ENCODE measurements at regions not wholly inside any gene's neighbourhood (a gene's known extent, or its start where the extent isn't known, plus 50 kb on each side); places are given as distances from the start of the nearest gene placed in this dataset.

DNA sequence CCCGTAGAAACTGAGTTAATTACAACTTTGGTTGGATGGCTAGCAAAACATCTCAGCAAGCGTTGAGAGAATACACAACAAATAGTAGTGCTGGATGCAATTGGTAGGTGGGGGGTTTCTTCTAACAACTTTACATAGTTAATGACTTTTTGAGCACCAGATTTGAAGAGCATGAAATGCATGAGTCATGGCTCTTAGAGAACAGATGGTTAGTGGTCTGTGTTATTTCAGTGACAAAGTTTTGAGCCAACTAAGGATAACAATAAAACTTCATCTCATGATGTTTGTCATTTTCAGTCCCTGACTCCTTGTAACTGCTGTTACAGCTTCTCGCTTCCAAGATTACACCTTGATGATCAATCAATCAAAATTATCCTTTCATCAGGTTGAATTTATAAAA, 399.0 kb upstream of the BRINP1 start:
- DNase-seq (ENCODE audit: low read depth) (no peak), FAIRE-seq (no peak)
- TF ChIP-seq, protein P1, sequence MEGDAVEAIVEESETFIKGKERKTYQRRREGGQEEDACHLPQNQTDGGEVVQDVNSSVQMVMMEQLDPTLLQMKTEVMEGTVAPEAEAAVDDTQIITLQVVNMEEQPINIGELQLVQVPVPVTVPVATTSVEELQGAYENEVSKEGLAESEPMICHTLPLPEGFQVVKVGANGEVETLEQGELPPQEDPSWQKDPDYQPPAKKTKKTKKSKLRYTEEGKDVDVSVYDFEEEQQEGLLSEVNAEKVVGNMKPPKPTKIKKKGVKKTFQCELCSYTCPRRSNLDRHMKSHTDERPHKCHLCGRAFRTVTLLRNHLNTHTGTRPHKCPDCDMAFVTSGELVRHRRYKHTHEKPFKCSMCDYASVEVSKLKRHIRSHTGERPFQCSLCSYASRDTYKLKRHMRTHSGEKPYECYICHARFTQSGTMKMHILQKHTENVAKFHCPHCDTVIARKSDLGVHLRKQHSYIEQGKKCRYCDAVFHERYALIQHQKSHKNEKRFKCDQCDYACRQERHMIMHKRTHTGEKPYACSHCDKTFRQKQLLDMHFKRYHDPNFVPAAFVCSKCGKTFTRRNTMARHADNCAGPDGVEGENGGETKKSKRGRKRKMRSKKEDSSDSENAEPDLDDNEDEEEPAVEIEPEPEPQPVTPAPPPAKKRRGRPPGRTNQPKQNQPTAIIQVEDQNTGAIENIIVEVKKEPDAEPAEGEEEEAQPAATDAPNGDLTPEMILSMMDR (IDR thresholded peaks at IDR 0.05; ENCODE audit: insufficient read depth, low read length, severe bottlenecking): no peak
- no peaks in the 10 kb centered on the region for H3K27me3 ChIP-seq (ENCODE audit: control insufficient read depth, insufficient read depth, low read length)
- H3K36me3 ChIP-seq (ENCODE audit: control insufficient read depth, insufficient read depth, low read length): no peaks in the 10 kb centered on the region
- no peak overlapping the region for H3K4me3 ChIP-seq (ENCODE audit: low read depth, low read length)

DNA sequence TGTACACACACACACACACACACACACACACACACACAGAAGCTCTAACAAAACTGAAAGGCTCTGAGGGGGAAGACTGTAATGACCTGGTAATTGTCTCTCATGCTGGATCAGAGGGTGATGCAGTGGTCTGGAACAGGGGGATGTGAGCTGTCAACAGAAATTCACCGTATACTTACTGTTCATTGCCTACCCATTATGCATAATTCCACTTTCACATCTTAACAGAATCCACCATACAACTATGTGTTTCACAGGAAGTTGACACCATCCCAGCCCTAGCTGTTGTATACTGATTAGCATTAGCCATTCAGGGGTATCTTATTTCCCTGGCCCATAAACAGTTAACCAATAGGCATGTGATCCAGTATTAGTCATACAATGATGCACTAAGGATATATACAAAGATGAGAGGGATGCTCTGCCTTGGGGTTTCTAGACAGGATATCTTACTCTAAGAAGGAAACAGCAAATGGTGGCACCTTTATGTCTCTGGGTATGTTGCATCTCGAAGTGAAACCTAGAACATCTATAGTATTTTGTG, 396.5 kb upstream of the BRINP1 start:
- no peak for FAIRE-seq

DNA sequence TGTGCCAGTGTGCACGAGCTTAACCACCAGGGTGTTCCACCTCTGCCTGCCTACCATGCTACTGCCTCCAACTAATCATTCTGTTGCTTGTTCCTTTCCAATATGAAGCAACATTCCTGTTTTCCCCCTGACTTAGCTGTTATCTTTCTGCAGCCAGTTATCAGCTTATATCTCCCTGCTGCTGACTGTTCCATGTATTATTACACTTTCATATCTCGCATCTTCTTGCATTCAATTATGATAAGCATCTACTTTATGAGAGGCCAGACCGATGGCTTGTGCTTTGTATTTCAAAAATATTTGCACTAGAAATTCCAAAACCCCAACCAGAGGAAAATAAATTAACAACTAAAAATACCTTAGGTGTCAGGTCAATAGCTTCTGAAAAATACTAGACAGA, 394.0 kb upstream of the BRINP1 start:
- TF ChIP-seq, protein P1 (IDR thresholded peaks at IDR 0.05; ENCODE audit: insufficient read depth, low read length, severe bottlenecking): no peak
- no peaks in the 10 kb centered on the region for H3K36me3 ChIP-seq (ENCODE audit: control insufficient read depth, insufficient read depth, low read length)
- H3K27me3 ChIP-seq (ENCODE audit: control insufficient read depth, insufficient read depth, low read length): no peaks in the 10 kb centered on the region
- no peak for FAIRE-seq
- DNase-seq (ENCODE audit: low read depth): no peak
- H3K4me3 ChIP-seq (ENCODE audit: low read depth, low read length): no peak overlapping the region

More for the DNA sequence above, 396.5 kb upstream of the BRINP1 start:
- DNase-seq (ENCODE audit: low read depth): no peak
- no peaks in the 10 kb centered on the region for H3K27me3 ChIP-seq (ENCODE audit: control insufficient read depth, insufficient read depth, low read length)
- TF ChIP-seq, protein P1 (IDR thresholded peaks at IDR 0.05; ENCODE audit: insufficient read depth, low read length, severe bottlenecking): no peak
- no peaks in the 10 kb centered on the region for H3K36me3 ChIP-seq (ENCODE audit: control insufficient read depth, insufficient read depth, low read length)
- no peak overlapping the region for H3K4me3 ChIP-seq (ENCODE audit: low read depth, low read length)

DNA sequence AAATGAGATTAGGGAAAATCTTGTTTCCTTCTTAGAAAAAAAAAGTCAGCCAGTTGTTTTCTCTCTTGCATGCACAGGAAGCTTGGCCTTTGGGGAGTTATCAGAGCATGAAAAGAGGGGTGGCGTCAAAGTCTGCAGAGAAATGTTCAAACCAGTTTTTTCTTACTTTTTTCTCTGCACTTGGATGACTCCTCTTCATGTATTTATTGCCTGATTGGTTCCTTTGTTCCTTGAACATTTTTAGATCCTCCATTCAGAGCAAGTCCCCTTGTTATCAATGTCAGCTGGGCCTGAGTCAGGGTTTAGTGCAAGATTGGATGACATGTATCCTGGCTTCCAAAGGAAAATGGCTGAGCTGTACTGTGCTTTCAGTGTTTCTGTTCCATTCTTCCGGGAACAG, 392.6 kb upstream of the BRINP1 start:
- Histone ChIP-seq H3K27me3 (ENCODE audit: control insufficient read depth, insufficient read depth, low read length) (no peaks in the 10 kb centered on the region), H3K36me3 (ENCODE audit: control insufficient read depth, insufficient read depth, low read length) (no peaks in the 10 kb centered on the region), H3K4me3 (ENCODE audit: low read depth, low read length) (no peak overlapping the region)
- FAIRE-seq (no peak), DNase-seq (ENCODE audit: low read depth) (no peak)
- TF ChIP-seq, protein P1 (IDR thresholded peaks at IDR 0.05; ENCODE audit: insufficient read depth, low read length, severe bottlenecking): no peak

DNA sequence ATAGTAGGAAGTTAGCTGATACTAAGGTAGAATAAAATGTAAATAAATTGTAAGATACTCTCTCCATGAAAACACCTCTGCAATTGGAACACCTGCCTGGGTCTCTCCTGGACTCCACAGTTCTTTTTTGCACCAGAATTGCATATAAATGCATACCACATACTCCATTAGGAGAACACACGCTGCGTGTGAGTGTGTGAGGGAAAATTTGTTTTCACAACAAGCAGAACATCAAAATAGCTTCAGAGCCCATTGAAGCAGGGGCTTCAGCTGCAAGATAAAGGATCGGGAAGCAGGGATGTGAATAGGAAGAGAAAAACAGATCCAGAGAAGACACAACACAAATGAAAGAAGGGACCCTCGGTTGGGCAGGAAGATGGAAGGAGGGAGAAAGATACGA, 389.8 kb upstream of the BRINP1 start:
- FAIRE-seq (no peak), DNase-seq (ENCODE audit: low read depth) (no peak)
- Histone ChIP-seq H3K27me3 (ENCODE audit: control insufficient read depth, insufficient read depth, low read length) (no peaks in the 10 kb centered on the region), H3K36me3 (ENCODE audit: control insufficient read depth, insufficient read depth, low read length) (no peaks in the 10 kb centered on the region), H3K4me3 (ENCODE audit: low read depth, low read length) (no peak overlapping the region)
- TF ChIP-seq, protein P1 (IDR thresholded peaks at IDR 0.05; ENCODE audit: insufficient read depth, low read length, severe bottlenecking): no peak

DNA sequence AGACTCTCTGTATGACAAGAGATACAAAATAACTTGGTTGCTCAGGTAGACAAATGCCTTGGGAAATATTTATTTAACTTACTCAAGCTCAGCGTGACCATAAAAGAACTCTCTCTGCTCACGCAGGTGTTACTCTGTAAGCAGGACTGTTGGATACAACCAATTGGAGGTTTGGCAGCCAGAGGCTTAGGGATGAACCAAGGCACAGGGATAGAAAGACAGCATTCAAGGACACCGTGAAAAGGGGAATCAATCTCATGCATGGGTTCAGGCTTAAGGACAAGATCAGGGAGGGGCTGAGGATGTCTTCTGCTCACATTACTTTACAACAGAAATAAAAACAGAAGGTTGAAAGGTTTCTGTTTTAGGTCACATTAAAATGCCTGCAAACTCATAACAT, 389.0 kb upstream of the BRINP1 start:
- TF ChIP-seq, protein P1 (IDR thresholded peaks at IDR 0.05; ENCODE audit: insufficient read depth, low read length, severe bottlenecking): no peak
- Histone ChIP-seq H3K36me3 (ENCODE audit: control insufficient read depth, insufficient read depth, low read length) (no peaks in the 10 kb centered on the region), H3K27me3 (ENCODE audit: control insufficient read depth, insufficient read depth, low read length) (no peaks in the 10 kb centered on the region), H3K4me3 (ENCODE audit: low read depth, low read length) (no peak overlapping the region)
- FAIRE-seq (no peak), DNase-seq (ENCODE audit: low read depth) (no peak)

All from bronchial epithelial cell (primary cell).